T-cell (primary cell): ENCODE measurements at regions not wholly inside any gene's neighbourhood (a gene's known extent, or its start where the extent isn't known, plus 50 kb on each side); places are given as distances from the start of the nearest gene placed in this dataset.

Source experiments
- ATAC-seq, 4 experiments: fragments of 200-7000 bp in 3 of 4; fragments of 150-1000 bp in 1 of 4; cut with Tn5 transposase; replicated peaks in 1 of 4; 1 replicate in 3 of 4; 2 replicates in 1 of 4; pipeline ENCODE4 v1.10.0; 2021; ENCODE audit warnings: moderate library complexity in 3 of 4, mild to moderate bottlenecking in 2 of 4, moderate number of reproducible peaks in 1 of 4
- CTCF ChIA-PET, 2 donors: fragments of 300-600 bp; sonication (Branson Sonifier 250); formaldehyde crosslinking; loops; one replicate each; lab custom pipeline; 2022; ENCODE audit warnings: antibody characterized with exemption in 2 of 2; lab: Charles Lee
- POLR2A ChIA-PET, 2 donors: fragments of 300-600 bp; sonication (Branson Sonifier 250); formaldehyde crosslinking; loops; one replicate each; lab custom pipeline; 2022; ENCODE audit warnings: antibody characterized with exemption in 2 of 2; lab: Charles Lee
- DNase-seq, 35 experiments: peaks; one replicate each; pipeline versions ENCODE4 v3.0.0 to v3.0.0-alpha.2; 2013 to 2023
- H3K27ac ChIP-seq: one replicate; pipeline ENCODE4 v1.5.1; 2013; ENCODE audit warnings: low read length
- H3K27me3 ChIP-seq, 2 experiments: replicated peaks in 1 of 2; 1 replicate in 1 of 2; 2 replicates in 1 of 2; pipeline versions ENCODE4 v1.6.1 to v1.7.0; 2013; ENCODE audit warnings: low read length in 1 of 2, mixed read lengths in 1 of 2; ENCODE audit not compliant: control insufficient read depth in 2 of 2, insufficient read depth in 2 of 2; ENCODE audit errors: extremely low read depth in 1 of 2
- H3K36me3 ChIP-seq, 2 donors: 1 replicate in 1 of 2; 2 replicates in 1 of 2; pipeline versions ENCODE4 v1.6.1 to v1.7.0; 2013; ENCODE audit warnings: low read length in 1 of 2; ENCODE audit not compliant: control insufficient read depth in 2 of 2, insufficient read depth in 1 of 2; ENCODE audit errors: extremely low read depth in 1 of 2
- H3K4me1 ChIP-seq, 2 experiments: 1 replicate in 1 of 2; 2 replicates in 1 of 2; pipeline versions ENCODE4 v1.6.1 to v1.7.0; 2013; ENCODE audit warnings: low read length in 2 of 2, mixed read lengths in 1 of 2; ENCODE audit not compliant: insufficient read depth in 2 of 2, control insufficient read depth in 1 of 2; ENCODE audit errors: extremely low read depth in 1 of 2
- H3K4me3 ChIP-seq, 2 donors: 1 replicate in 1 of 2; 2 replicates in 1 of 2; pipeline versions ENCODE4 v1.5.1 to v1.7.0; 2013; ENCODE audit warnings: mild to moderate bottlenecking in 2 of 2, low read length in 1 of 2, moderate library complexity in 1 of 2; ENCODE audit not compliant: control insufficient read depth in 1 of 2; ENCODE audit errors: extremely low read depth in 1 of 2
- H3K9me3 ChIP-seq: 2 replicates; pipeline ENCODE4 v1.7.0; 2013
- H3K27ac Mint-ChIP-seq, 2 donors: one replicate each; pipeline ENCODE4 v1.8.0; 2020 to 2021; ENCODE audit warnings: mild to moderate bottlenecking in 2 of 2, mixed read lengths in 2 of 2
- H3K27me3 Mint-ChIP-seq, 2 donors: one replicate each; pipeline ENCODE4 v1.8.0; 2021 to 2022; ENCODE audit warnings: mixed read lengths in 2 of 2
- H3K36me3 Mint-ChIP-seq: one replicate; pipeline ENCODE4 v1.8.0; 2021; ENCODE audit warnings: mixed read lengths
- H3K4me1 Mint-ChIP-seq, 3 donors: one replicate each; pipeline ENCODE4 v1.8.0; 2020 to 2022; ENCODE audit warnings: mixed read lengths in 3 of 3, mild to moderate bottlenecking in 1 of 3
- H3K4me3 Mint-ChIP-seq, 3 donors: one replicate each; pipeline ENCODE4 v1.8.0; 2020 to 2022; ENCODE audit warnings: mild to moderate bottlenecking in 3 of 3, mixed read lengths in 3 of 3, moderate library complexity in 3 of 3
- H3K9me3 Mint-ChIP-seq, 3 donors: one replicate each; pipeline ENCODE4 v1.8.0; 2020 to 2022; ENCODE audit warnings: mixed read lengths in 3 of 3
- WGBS: methylation state at CpG from one replicate; pipeline ENCODE4 v1.1.5; 2013; ENCODE audit warnings: missing lambda C conversion rate; ENCODE audit not compliant: insufficient coverage; 5-methylcytosine and 5-hydroxymethylcytosine counted together

DNA sequence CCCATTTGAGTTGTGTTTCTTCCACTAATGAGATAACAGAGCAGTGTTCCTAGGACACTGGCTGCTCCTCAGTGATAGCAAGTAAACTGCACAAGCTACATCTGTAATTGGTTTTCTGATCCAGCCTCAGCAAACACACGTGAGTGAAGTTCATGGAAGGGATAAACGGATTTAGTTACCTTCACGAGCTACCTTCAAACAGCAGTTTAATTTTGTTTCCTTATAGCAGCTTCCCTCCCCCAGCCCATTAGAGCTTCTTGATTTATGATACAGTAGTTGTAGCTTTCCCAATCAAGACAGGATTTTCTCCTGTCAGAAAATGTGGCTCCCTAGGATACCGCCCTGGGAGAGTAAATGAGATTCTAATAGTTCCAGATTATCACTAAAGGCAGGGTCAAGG, 634.2 kb upstream of the FAT1 start:
- H3K4me1 Mint-ChIP-seq: no peaks in the 10 kb centered on the region
- Histone ChIP-seq H3K4me3 (no peak overlapping the region), H3K36me3 (no peaks in the 10 kb centered on the region), H3K4me1 (no peaks in the 10 kb centered on the region), H3K9me3 (no peaks in the 10 kb centered on the region), H3K27me3 (no peaks in the 10 kb centered on the region), H3K27ac (no peak overlapping the region)
- WGBS: no CpG with 5 or more reads among the region's 4 CpGs
- H3K27me3 Mint-ChIP-seq: no peaks in the 10 kb centered on the region
- DNase-seq: no peak
- POLR2A ChIA-PET: interaction anchor here in 1 of 2 donors (0.6 kb wide), 1 partner anchor 24 kb away, joined by 4 read pairs; no protein-coding TSS in a partner anchor
- CTCF ChIA-PET: interaction anchor here in 1 of 2 donors (0.5 kb wide), 1 partner anchor 61 kb away, joined by 3 read pairs; no protein-coding TSS in a partner anchor
- no peak for ATAC-seq
- peaks cover 10 to 15% (median 12%) of the 10 kb centered on the region in 3 donors for H3K9me3 Mint-ChIP-seq
- H3K36me3 Mint-ChIP-seq: no peaks in the 10 kb centered on the region
- H3K4me3 Mint-ChIP-seq: no peak overlapping the region
- no peak overlapping the region for H3K27ac Mint-ChIP-seq

DNA sequence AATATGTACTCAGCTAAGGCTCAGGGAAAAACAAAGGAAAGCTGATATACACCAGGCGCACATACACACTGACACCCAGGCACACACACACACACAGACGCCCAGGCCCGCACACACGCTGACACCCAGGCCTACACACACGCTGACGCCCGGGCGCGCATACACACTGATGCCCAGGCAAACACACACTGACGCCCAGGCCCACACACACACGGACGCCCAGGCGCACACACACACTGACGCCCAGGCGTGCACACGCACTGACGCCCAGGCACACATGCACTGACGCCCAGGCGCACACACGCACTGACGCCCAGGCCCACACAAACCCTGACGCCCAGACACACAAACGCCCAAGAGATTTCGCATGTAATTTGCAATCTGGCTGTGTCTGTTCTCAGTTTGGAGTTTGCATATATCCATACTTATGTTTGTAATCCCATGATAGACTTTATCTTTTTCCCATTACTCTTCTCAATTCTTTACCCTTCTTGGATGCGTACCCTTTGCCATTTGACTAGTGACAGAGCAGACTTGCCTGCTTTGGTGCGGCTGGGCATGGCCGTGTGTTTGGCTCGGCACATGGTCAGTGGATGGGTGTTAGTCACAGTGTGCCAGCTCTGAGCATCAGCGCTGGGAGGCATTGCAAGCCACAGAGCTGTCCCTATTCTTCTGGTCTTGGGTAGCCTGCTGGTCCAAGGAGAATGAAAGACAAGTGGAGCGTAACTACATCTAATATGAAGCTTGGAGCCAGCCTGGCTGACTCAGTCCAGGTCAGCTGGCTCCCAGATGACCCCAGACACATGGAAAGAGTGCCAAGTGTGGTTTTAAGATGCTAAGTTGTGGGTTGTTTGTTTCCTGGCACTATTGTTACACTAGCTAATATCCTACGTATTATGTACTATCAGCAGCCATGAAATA, 632.4 kb upstream of the ZFP42 start:
- Histone ChIP-seq H3K27ac (no peak overlapping the region), H3K27me3 (no peaks in the 10 kb centered on the region), H3K4me1 (no peaks in the 10 kb centered on the region), H3K4me3 (no peak overlapping the region), H3K9me3 (no peaks in the 10 kb centered on the region), H3K36me3 (no peaks in the 10 kb centered on the region)
- Mint-ChIP-seq H3K9me3 (peaks cover 6 to 16% (median 7%) of the 10 kb centered on the region in 3 donors), H3K4me3 (no peak overlapping the region), H3K4me1 (no peaks in the 10 kb centered on the region), H3K27me3 (no peaks in the 10 kb centered on the region), H3K36me3 (no peaks in the 10 kb centered on the region), H3K27ac (no peak overlapping the region)
- ATAC-seq (no peak), DNase-seq (no peak)
- ChIA-PET CTCF (no interaction called here), POLR2A (no interaction called here)
- 96% methylated on average over 25 of the region's 31 CpGs for WGBS

DNA sequence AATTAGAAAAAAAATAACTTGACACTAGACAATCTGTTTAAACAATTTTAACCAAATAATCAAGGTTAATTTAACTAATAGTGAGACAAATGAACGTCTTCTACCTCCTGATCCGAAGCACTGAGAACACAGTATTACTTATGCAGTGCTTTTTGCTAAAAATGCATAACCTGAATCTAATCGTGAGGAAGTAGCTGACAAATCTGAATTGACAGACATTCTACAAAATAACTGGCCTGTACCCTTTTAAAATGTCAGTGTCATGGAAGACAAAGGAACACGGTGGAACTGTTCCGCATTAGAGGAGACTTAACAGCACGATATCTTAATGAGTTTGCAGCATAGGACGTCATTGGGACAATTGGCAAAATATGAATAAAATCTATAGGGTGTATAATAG, 631.2 kb upstream of the ZFP42 start:
- H3K27me3 Mint-ChIP-seq: no peaks in the 10 kb centered on the region
- no peaks in the 10 kb centered on the region for H3K4me1 Mint-ChIP-seq
- Histone ChIP-seq H3K27ac (no peak overlapping the region), H3K9me3 (no peaks in the 10 kb centered on the region), H3K27me3 (no peaks in the 10 kb centered on the region), H3K4me3 (no peak overlapping the region), H3K36me3 (no peaks in the 10 kb centered on the region), H3K4me1 (no peaks in the 10 kb centered on the region)
- CTCF ChIA-PET: no interaction called here
- WGBS: 59% methylated on average over 3 of the region's 7 CpGs
- H3K4me3 Mint-ChIP-seq: no peak overlapping the region
- ATAC-seq (no peak), DNase-seq (no peak)
- no peak overlapping the region for H3K27ac Mint-ChIP-seq
- peaks cover 5 to 16% (median 6%) of the 10 kb centered on the region in 3 donors for H3K9me3 Mint-ChIP-seq
- POLR2A ChIA-PET: no interaction called here
- no peaks in the 10 kb centered on the region for H3K36me3 Mint-ChIP-seq

DNA sequence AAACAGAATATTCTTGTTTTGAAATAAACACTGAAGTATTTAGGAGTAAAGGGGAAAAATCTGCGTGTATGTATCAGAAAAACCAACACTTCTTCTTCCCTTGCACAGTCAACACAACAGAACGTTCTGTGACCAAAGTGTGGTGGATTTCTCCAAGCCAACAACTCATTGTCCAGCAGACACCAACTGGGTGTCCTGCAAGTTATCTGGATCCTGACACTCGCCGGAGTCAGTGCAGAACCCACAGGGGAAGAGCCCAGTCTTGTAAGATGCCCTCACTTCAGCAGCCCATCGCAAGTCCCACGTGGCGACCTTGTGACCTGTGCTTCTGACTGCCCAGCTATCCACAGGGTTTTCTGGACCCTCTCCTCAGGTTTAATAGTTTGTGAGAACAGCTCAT, 630.7 kb upstream of the ZFP42 start:
- no peaks in the 10 kb centered on the region for H3K36me3 Mint-ChIP-seq
- H3K27ac Mint-ChIP-seq: no peak overlapping the region
- H3K4me1 Mint-ChIP-seq: no peaks in the 10 kb centered on the region
- H3K36me3 ChIP-seq: no peaks in the 10 kb centered on the region
- CTCF ChIA-PET: no interaction called here
- DNase-seq: no peak
- POLR2A ChIA-PET: no interaction called here
- H3K27me3 ChIP-seq: no peaks in the 10 kb centered on the region
- ATAC-seq: no peak
- 86% methylated on average over 2 of the region's 7 CpGs for WGBS
- H3K27ac ChIP-seq: no peak overlapping the region
- peaks cover 3 to 16% (median 6%) of the 10 kb centered on the region in 3 donors for H3K9me3 Mint-ChIP-seq
- no peaks in the 10 kb centered on the region for H3K27me3 Mint-ChIP-seq
- no peak overlapping the region for H3K4me3 ChIP-seq
- no peaks in the 10 kb centered on the region for H3K4me1 ChIP-seq
- no peak overlapping the region for H3K4me3 Mint-ChIP-seq
- no peaks in the 10 kb centered on the region for H3K9me3 ChIP-seq

DNA sequence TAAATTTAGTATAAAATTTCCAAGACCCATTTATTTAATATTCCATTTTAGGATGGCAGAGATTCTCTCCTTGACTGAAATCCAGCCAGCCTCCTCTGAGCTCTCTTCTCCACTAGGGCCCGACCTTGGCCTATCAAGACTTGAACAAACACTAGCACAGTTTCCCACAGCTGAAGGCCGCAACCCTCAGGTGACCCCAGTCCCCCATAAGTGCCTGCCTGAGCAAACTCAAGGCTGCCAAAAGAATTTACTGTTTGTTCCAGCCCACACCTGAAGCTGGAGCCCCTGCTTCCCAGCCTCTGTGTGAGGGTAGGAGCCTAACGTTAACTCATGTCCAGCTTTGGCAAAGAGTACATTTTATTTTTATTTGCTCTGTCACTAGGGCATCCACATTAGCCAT, 629.0 kb upstream of the ZFP42 start:
- H3K4me3 Mint-ChIP-seq: no peak overlapping the region
- H3K36me3 Mint-ChIP-seq: no peaks in the 10 kb centered on the region
- no peaks in the 10 kb centered on the region for H3K4me1 Mint-ChIP-seq
- CTCF ChIA-PET: no interaction called here
- no peaks in the 10 kb centered on the region for H3K27me3 Mint-ChIP-seq
- ATAC-seq (no peak), DNase-seq (no peak)
- Histone ChIP-seq H3K27ac (no peak overlapping the region), H3K9me3 (no peaks in the 10 kb centered on the region), H3K27me3 (no peaks in the 10 kb centered on the region), H3K36me3 (no peaks in the 10 kb centered on the region), H3K4me3 (no peak overlapping the region), H3K4me1 (no peaks in the 10 kb centered on the region)
- no peak overlapping the region for H3K27ac Mint-ChIP-seq
- H3K9me3 Mint-ChIP-seq: peaks cover 7 to 23% (median 14%) of the 10 kb centered on the region in 3 donors
- 88% methylated on average over 2 of the region's 3 CpGs for WGBS
- POLR2A ChIA-PET: no interaction called here

DNA sequence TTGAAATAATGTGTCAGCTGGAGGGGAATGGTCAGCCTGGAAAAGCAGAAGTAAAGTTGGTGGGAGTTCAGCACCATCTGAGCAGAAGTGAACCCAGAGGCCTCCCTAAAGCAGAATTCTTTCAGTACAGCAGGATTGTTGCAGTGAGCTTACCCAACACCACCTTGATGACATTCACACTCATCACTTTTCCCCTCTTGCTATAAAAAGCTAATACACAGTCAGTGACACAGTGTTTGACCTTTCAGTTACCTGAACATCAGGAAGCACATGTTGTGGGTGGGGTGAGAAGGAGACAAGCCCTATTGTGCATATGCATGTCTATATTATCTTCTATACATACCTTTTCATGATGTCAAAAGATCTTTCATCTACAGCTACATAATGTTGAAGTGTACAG, 624.7 kb upstream of the ZFP42 start:
- Mint-ChIP-seq H3K4me3 (no peak overlapping the region), H3K27ac (no peak overlapping the region), H3K9me3 (peaks cover 11 to 33% (median 17%) of the 10 kb centered on the region in 3 donors), H3K27me3 (no peaks in the 10 kb centered on the region), H3K4me1 (no peaks in the 10 kb centered on the region), H3K36me3 (no peaks in the 10 kb centered on the region)
- Histone ChIP-seq H3K27me3 (no peaks in the 10 kb centered on the region), H3K4me3 (no peak overlapping the region), H3K4me1 (no peaks in the 10 kb centered on the region), H3K9me3 (no peaks in the 10 kb centered on the region), H3K27ac (no peak overlapping the region), H3K36me3 (no peaks in the 10 kb centered on the region)
- DNase-seq (no peak), ATAC-seq (no peak)
- CTCF ChIA-PET: no interaction called here
- POLR2A ChIA-PET: interaction anchor here in 1 of 2 donors (0.6 kb wide), 1 partner anchor 129 kb away, joined by 3 read pairs; no protein-coding TSS in a partner anchor
